Lower leg skin (tissue), 3 donors: ENCODE measurements at regions not wholly inside any gene's neighbourhood (a gene's known extent, or its start where the extent isn't known, plus 50 kb on each side); places are given as distances from the start of the nearest gene placed in this dataset.

ENCODE experiments used
- POLR2A ChIP-seq, 2 donors: fragments of 450-650 bp; IDR thresholded peaks; one replicate each; pipeline ENCODE4 v1.6.1; 2016 to 2017; ENCODE audit warnings: antibody characterized with exemption in 2 of 2, mild to moderate bottlenecking in 1 of 2, moderate library complexity in 1 of 2
- TF ChIP-seq, protein P1 (sequence below), 3 donors: fragments of 450-650 bp; IDR thresholded peaks; one replicate each; pipeline ENCODE4 v1.5.1; 2016; ENCODE audit warnings: antibody characterized with exemption in 3 of 3, mild to moderate bottlenecking in 3 of 3, moderate library complexity in 2 of 3

DNA sequence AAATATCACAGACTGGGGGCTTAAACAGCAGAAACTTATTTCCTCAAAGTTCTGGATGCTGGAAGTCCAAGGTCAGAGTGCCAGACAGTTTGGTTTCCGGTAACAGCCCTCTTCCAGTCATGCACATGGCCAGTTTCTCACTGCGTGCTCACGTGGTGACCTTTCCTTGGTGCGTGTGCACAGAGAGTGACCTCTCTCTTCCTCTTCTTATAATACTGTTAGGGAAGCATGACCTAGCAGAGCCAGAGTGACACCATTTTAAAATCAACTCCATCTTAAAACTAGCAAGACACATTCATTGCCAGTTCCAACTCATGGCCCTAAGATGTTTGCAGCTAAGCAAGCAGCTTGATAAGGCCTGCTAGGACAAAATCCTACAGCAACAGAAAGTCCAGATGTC is 221.5 kb upstream of the DAAM1 start:
- TF ChIP-seq, protein P1, sequence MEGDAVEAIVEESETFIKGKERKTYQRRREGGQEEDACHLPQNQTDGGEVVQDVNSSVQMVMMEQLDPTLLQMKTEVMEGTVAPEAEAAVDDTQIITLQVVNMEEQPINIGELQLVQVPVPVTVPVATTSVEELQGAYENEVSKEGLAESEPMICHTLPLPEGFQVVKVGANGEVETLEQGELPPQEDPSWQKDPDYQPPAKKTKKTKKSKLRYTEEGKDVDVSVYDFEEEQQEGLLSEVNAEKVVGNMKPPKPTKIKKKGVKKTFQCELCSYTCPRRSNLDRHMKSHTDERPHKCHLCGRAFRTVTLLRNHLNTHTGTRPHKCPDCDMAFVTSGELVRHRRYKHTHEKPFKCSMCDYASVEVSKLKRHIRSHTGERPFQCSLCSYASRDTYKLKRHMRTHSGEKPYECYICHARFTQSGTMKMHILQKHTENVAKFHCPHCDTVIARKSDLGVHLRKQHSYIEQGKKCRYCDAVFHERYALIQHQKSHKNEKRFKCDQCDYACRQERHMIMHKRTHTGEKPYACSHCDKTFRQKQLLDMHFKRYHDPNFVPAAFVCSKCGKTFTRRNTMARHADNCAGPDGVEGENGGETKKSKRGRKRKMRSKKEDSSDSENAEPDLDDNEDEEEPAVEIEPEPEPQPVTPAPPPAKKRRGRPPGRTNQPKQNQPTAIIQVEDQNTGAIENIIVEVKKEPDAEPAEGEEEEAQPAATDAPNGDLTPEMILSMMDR (IDR thresholded peaks at IDR 0.05): no peak
- TF ChIP-seq POLR2A (IDR thresholded peaks at IDR 0.05): no peak
